GM18499 (cell line): ENCODE measurements at regions not wholly inside any gene's neighbourhood (a gene's known extent, or its start where the extent isn't known, plus 50 kb on each side); places are given as distances from the start of the nearest gene placed in this dataset.
"Not testable (repeated sequence)": the region's sequence is repeated elsewhere in the genome, so short reads cannot be mapped to it uniquely, and the experiment has no call there.

ENCODE experiments used
- ATAC-seq: cut with Tn5 transposase; IDR thresholded peaks from one replicate; pipeline ENCODE4 v1.9.1; 2021; ENCODE audit warnings: moderate number of reproducible peaks; ENCODE audit not compliant: insufficient read depth, unreplicated experiment

DNA sequence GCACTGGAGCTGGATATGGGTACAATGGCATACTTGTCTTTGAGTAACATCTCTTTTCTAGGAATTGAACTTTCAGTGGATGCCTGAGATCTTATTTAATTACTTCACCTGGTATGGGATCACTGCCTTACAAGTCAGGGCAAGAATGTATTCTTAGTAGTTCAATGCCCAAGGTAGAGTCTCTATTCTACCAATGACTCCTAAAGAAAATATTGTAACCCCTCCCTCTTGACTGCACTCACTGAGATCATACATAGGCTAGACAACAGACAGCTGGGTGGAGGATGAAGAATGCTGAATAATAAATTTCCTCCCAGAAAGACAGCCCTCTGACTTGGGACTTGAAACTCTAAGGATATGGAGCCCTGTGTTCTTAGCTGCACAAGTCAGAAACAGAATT lies 1216.3 kb upstream of the ACO1 start:
- ATAC-seq: no peak

DNA sequence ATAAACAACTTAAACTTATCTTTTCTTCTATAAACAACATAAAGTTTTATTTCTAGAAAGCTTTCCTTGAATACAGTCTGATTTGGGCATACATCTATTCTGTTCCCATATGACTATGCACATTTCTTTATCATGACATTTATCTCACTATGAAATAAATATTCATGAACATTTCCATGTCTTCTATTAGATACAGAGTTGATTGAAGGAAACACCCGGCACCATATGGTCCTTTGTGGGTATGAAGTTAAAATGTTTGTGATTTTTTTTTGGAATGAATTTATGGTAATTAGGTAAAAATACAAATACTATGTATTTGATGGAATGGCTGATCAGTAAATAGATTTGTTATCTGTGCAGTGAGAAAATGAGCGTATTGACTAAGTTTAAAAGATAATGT lies 1209.8 kb upstream of the ACO1 start:
- no peak for ATAC-seq

DNA sequence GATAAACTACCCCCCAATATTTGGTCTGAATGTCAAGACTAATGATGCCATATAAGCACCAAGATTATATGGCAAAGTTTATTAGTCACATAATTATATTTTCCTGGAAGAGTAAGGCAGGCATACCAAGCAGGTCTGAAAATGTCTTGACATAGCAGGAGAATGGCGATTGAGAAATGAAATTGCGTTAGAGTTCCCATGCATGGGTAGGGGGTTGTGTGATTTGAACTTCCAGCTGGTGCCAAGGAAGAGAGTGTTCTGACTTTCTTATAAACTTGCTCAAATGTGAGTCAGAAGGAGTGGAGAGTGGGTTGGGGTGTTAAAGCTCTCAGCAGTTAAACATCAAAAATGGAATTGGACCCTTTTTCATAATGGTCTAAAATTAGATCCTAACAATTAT lies 1200.6 kb upstream of the ACO1 start:
- ATAC-seq: no peak

DNA sequence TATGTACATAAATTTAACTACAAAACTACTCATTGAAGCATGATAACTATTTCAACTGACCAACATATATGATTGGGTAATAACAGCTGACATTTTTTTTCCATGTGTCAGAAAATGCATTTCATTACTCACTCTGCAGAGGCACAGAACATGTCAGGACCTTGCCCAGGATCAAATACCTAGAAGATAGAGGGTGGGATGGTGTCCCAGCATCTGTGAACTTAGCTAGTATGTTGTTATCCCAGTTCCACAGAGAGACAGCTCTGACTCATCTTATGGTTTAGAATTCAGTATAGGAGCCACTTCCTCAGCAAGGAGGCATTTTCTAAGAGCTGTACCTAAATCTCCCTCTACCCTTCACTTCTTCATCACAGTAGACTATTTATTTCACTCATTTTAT lies 1198.6 kb upstream of the ACO1 start:
- ATAC-seq: no peak

DNA sequence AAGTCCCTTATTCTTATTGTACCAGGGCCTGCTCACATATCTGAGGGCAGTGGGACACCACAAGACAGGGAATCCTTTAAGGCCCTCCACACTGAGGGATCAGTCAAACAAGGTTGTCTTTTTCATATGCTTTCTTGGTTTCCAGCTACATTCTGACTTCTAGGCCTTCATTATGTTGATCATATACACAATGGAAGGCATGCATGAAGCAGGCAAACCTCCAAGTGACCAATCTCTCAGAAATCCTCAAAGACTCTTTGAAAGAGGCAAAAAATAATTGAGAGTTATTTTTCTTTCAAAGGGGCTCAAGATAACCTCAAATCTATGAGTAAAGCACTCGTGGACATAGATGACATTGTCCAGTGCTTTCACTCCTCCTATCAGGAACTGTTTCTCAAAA lies 1195.9 kb upstream of the ACO1 start:
- no peak for ATAC-seq

DNA sequence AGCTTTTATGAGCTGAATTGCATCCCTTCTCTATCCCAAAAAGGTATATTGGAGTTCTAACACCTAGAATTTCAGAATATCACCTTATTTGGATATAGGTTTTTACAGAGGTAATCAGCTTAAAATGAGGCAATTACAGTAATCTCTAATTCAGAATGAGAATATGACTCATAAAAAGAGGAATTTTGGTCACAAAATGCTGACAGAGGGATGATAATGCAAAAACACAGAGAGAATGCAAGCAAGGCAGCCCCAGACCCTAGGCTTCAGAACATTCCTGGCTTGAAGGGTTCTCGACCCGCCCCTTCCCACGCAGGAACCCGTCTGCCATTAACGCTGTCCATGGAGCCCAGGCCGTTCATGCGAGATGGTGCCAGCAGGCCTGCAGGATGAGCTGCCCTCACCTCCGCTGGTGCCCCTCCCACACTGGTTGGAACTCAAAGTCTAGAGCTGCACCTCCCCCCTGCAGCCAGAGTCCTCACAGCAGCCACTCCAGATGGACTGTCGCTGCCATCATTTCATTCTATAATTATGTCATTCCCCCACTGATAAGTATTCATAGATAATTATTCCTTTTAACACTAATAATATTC lies 1173.4 kb upstream of the ACO1 start:
- ATAC-seq: peak; percentile 91

DNA sequence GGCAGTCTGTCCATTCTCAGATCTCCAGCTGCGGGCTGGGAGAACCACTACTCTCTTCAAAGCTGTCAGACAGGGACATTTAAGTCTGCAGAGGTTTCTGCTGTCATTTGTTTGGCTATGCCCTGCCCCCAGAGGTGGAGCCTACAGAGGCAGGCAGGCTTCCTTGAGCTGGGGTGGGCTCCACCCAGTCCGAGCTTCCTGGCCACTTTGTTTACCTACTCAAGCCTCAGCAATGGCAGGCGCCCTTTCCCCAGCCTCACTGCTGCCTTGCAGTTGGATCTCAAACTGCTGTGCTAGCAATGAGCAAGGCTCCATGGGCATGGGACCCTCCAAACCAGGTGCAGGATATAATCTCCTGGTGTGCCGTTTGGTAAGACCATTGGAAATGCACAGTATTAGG lies 1154.5 kb upstream of the ACO1 start:
- not testable (repeated sequence) for ATAC-seq

DNA sequence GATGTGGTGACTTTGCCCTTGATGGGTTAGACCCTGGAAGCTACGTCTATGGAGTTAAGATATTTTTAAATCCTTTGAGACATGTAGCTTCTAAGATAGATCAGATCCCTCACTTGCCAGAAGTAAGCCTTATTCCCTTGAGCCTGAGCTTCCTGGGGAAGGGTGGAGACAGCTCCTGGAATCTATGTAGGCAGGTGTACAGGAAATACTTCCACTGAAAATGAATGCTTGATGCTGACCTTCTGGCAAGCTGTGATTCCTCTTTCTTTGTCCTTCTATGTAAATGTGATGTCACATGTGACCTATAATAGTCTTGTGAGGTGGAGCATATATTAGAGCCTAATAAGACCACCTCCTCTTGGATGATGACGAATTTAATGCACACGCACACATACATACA lies 1152.0 kb upstream of the ACO1 start:
- ATAC-seq: no peak

DNA sequence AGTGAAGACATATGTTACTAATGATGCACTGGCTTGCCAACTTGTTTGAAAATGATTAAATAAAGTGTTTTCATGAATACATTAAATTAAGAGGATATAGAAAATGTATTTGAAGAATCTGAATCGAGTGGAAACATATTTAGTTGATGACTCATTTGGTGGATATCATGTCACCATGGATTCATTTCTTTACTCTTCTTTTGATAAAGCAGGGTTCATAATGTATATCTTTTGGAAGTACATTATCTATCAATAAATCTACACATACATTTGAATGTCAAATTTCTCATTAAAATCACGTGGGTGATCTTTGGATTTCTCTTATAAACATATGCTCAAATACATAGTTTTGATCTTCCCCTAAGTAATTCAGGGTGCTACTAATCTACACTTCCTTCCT lies 1148.1 kb upstream of the ACO1 start:
- no peak for ATAC-seq

DNA sequence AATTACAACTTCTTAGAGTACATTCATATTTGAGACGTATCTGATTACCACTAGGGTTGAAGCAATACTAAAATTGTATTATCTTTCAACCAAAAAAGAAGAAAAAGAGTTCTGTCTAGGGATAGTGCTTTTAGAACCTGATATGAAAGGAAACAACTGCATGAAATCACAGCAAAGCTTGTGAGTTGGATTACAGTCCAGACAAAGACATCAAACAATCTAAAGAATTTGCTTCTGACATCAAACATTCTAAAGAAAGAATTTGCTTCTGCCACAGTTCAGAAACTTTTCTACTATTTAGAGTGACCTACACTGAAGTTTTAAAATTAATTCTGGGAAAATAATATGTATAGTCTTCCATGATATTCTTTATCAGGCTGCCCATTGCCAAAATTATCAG lies 1141.1 kb upstream of the ACO1 start:
- no peak for ATAC-seq

DNA sequence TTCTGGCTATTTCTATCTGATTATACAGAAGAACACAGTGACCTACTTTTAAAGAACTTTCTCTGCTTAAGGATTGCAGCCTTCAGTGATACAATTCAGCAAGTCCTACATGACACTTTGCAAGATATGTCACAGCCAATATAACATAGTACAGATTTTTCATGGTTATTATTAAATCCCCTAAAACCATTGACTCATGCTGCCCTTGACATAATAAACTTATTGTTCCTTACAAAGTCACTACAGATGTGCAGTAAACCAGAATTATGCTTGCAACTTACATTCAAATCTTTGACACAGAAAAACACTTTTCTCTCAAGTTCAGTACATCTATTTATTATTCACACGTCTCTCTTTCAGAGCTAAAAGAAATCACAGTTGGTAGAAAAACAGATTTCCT lies 1136.3 kb upstream of the ACO1 start:
- ATAC-seq: no peak

DNA sequence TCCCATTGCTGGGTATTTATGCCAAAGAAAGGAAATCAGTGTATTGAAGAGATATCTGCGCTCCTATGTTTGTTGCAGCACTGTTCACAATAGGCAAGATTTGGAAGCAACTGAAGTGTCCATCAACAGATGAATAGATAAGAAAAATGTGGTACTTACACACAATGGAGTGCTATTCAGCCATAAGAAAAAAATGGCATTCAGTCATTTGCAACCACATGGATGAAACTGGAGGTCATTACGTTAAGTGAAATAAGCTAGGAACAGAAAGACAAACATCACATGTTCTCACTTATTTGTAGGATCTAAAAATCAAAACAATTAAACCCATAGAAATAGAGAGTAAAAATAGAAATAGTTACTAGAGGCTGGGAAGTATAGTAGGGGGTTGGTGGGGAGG lies 1133.1 kb upstream of the ACO1 start:
- no peak for ATAC-seq

DNA sequence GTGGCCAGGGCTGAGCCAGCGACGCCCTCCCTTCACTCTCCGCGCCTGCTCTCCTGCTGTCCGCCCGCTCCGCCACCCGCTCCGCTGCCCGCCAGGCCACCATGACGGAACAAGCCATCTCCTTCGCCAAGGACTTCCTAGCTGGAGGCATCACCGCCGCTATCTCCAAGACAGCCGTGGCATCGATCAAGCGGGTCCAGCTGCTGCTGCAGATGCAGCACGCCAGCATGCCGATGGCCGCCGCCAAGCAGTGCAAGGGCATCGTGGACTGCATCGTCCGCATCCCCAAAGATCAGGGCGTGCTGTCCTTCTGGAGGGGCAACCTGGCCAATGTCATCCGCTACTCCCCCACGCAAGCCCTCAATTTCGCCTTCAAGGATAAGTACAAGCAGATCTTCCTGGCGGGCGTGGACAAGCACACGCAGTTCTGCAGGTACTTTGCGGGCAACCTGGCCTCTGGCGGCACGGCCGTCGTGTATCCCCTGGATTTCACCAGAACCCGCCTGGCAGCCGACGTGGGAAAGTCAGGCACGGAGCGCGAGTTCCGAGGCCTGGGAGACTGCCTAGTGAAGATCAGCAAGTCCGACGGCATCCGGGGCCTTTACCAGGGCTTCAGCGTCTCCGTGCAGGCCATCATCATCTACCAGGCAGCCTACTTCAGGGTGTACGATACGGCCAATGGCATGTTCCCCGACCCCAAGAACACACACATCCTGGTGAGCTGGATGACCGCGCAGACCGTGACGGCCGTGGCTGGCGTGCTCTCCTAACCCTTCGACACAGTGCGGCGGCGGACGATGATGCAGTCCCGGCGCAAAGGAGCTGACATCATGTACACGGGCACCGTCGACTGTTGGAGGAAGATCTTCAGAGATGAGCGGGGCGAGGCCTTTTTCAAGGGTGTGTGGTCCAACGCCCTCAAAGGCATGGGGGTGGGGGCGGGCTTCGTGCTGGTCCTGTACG lies 1130.4 kb upstream of the ACO1 start:
- no peak for ATAC-seq

DNA sequence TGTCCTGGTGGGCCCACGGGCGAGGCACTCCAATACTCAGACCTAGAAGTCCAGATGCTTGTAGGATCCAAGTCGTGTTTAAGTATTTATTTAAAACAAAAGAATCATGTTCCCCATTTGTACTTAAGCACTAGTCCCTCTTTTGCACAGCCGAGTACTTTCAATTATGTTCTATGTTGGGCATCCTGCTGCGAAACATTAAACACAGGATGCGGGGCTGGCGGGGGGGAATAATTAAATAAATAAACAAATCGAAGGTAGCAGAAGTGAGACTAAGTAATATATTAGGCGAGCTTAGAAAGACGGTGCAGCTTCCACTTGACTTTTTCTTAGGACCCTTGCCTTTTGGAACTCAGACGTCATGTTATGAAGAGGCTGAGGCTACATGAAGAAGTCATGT lies 1129.2 kb upstream of the ACO1 start:
- ATAC-seq: no peak

DNA sequence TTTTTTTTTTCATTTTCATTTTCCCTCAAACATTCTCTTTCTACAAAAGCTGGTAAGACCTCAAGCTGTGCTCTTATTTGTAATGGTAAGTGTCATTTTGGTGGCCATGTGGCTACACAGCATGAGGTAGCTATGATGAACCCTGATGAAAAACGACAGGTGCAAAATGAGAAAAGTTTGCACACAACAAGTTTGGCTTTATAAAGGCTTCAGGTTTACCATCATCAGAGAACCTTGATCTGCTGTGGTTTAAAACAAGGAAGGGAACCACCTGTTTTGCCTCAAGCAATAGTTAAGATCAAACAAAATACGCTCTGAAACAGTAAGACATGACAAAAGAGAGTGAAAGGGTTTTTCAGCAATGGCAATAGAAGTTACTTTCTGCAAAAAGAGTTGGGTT lies 1124.6 kb upstream of the ACO1 start:
- ATAC-seq: no peak

DNA sequence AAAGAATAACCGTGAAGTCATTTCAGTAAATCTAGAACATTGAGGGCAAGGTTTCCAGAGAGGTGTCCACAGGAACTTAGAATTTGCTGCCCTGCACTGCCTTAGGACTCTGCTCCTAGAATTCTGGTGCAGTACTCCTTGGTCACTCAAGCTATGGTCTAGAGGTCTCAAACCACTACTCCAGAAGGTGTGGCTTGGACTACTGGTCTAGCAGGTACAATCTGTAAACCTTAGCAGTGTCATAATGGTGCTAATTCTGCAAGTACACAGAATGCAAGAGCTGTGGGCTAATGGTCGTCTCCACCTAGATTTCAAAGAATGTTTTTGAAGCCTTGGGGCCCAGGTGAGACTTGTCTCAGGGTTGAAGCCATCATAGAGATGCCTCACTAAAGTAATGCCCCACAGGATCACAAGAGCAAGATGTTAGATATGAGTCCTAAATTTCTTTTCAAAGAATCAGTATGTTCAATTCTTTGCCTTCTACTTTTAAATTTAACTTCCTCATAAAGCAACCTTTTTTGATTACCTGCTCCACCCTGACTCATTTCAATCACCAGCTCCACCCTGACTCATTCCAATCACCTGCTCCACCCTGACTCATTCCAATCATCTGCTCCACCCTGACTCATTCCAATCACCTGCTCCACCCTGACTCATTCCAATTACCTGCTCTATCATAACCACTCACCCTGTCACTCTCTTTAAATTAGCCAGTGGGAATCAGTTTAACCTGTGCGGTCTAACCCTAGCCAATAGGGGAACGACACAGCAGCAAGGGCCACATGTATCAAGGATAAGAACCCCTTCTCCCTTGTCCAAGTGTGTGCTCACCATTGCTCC lies 1111.8 kb upstream of the ACO1 start:
- no peak for ATAC-seq

DNA sequence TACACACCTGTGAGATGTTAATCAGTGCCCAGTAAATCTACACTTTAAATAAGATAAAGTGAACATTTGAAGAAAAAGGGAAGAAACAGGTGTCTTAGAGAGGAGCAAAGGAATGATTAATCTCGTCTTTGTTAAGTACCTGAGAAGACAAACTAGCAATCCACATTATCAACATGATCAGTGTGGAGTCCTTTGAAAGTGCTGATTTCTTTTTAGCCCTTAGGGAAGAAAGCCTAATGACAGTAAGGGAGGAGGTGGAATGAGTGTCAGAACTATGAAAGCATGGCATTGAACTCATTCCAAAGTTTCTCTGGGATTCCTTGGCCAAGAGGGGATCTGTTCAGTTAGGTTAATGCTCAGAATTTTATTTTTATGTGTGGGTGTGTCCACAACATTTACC lies 1109.0 kb upstream of the ACO1 start:
- ATAC-seq: no peak

DNA sequence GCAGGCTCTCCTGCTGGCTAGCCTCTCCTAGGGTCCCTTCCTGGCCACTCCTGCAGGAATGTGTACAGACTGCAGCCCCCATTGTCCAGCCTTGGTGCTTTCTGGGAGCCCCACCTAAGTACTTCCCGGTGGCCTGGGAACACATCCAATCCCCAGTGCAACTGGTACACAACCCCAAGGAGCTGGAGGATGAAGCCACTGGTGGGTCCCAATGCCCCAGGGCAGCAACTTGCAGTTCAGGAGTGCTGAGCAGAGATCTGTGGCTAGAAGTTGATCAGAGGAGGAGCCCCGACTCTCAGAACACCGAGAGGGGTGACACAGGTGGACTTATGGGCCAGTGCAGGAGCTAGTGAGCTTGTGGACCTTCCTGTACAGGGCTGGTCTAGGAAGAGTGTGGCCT lies 1093.7 kb upstream of the ACO1 start:
- no peak for ATAC-seq

DNA sequence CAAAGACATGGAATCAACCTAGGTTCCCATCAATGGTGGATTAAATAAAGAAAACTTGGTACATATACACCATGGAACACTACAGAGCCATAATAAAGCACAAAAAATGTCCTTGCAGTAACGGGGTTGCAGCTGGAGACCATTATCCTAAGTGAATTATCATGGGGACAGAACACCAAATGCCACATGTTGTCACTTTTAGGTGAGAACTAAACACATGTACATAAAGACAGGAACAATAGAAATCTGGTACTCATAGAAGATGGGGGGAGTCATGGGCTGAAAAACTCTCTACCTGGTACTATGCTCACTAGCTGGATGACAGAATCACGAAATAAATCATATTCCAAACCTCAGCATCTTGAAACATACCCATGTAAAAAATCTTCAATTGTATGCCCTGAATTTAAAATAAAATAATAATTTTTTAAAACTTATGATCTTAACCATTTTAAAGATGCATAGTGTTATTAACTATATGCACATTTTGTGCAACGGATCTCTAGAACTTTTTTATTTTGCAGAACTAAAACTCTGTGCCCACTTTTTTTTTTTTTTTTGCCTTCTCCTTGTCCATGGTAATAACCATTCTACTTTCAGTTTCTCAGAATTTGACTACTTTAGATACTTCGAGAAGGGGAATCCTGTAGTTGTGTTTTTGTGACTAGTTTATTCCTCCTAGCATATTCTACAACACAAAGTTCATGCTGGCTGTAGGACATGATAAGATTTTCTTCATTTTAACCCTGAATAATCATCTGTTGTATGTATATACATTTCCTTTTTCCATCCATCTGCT lies 1081.6 kb upstream of the ACO1 start:
- ATAC-seq: peak; percentile 54

DNA sequence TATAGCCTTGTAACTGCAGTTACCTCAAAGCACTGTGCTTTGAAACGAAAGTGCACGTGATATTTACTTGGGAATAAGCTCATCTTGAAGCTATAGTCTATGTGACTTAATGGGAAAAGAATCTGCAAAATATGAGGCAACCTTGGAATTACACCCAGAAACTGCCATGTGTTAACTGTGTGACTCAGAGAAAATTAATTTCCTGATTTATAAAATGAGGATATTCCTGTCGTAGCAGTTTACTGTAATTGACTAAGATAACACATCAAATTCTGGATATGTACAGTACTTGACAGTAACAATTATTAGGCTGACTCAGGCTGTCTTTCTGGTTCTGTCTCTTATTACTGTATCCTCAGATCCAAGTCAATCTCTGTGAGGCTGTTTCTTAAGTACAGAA lies 1079.9 kb upstream of the ACO1 start:
- no peak for ATAC-seq
